Transverse colon (tissue), 4 donors: ENCODE measurements at regions not wholly inside any gene's neighbourhood (a gene's known extent, or its start where the extent isn't known, plus 50 kb on each side); places are given as distances from the start of the nearest gene placed in this dataset.

ENCODE experiments used
- POLR2A ChIP-seq: fragments of 450-650 bp; IDR thresholded peaks from one replicate; pipeline ENCODE4 v1.6.1; 2016; ENCODE audit warnings: antibody characterized with exemption, mild to moderate bottlenecking, moderate library complexity
- POLR2AphosphoS5 ChIP-seq, 3 donors: sonication (generic); formaldehyde crosslinking; IDR thresholded peaks; one replicate each; pipeline ENCODE4 v1.6.1; 2016; ENCODE audit warnings: antibody characterized with exemption in 3 of 3
- TF ChIP-seq, protein P1 (sequence below), 5 experiments: fragments of 200-600 bp in 3 of 5; fragments of 450-650 bp in 2 of 5; sonication (generic) in 3 of 5; IDR thresholded peaks; 1 replicate in 2 of 5; 2 replicates in 3 of 5; pipeline ENCODE4 v1.5.1; 2016 to 2017; ENCODE audit warnings: antibody characterized with exemption in 5 of 5, inconsistent platforms in 3 of 5, mild to moderate bottlenecking in 2 of 5, moderate library complexity in 1 of 5

GRCh38 chr1:163834778-163835177, 513.0 kb downstream of the NUF2 start:
- TF ChIP-seq, protein P1, sequence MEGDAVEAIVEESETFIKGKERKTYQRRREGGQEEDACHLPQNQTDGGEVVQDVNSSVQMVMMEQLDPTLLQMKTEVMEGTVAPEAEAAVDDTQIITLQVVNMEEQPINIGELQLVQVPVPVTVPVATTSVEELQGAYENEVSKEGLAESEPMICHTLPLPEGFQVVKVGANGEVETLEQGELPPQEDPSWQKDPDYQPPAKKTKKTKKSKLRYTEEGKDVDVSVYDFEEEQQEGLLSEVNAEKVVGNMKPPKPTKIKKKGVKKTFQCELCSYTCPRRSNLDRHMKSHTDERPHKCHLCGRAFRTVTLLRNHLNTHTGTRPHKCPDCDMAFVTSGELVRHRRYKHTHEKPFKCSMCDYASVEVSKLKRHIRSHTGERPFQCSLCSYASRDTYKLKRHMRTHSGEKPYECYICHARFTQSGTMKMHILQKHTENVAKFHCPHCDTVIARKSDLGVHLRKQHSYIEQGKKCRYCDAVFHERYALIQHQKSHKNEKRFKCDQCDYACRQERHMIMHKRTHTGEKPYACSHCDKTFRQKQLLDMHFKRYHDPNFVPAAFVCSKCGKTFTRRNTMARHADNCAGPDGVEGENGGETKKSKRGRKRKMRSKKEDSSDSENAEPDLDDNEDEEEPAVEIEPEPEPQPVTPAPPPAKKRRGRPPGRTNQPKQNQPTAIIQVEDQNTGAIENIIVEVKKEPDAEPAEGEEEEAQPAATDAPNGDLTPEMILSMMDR (IDR thresholded peaks at IDR 0.05) = no peak
- TF ChIP-seq POLR2AphosphoS5 (IDR thresholded peaks at IDR 0.05) = no peak
- TF ChIP-seq POLR2A = no peak
